HL-60 (cell line): ENCODE measurements at regions not wholly inside any gene's neighbourhood (a gene's known extent, or its start where the extent isn't known, plus 50 kb on each side); places are given as distances from the start of the nearest gene placed in this dataset.

Experiments
- CTCF ChIP-seq: IDR thresholded peaks from one replicate; pipeline ENCODE4 v1.5.1; 2011; ENCODE audit warnings: low read length, control low read depth, inconsistent platforms; ENCODE audit not compliant: insufficient read depth
- GABPA ChIP-seq: IDR thresholded peaks from 2 replicates; pipeline ENCODE4 v1.6.1; 2012; ENCODE audit warnings: low read depth
- POLR2AphosphoS5 ChIP-seq: IDR thresholded peaks from 2 replicates; pipeline ENCODE4 v1.6.1; 2012; ENCODE audit warnings: low read depth
- REST ChIP-seq: IDR thresholded peaks from 2 replicates; pipeline ENCODE4 v1.6.1; 2012; ENCODE audit warnings: low read depth; ENCODE audit not compliant: insufficient replicate concordance
- SPI1 ChIP-seq: IDR thresholded peaks from 2 replicates; pipeline ENCODE4 v1.6.1; 2012; ENCODE audit warnings: low read depth, mild to moderate bottlenecking, borderline replicate concordance

GRCh38 chr5:60490597-60491166, 209.3 kb downstream of the DEPDC1B start:
- no peak for TF ChIP-seq CTCF
- TF ChIP-seq REST: no peak
- no peak for TF ChIP-seq POLR2AphosphoS5
- TF ChIP-seq SPI1: no peak
- no peak for TF ChIP-seq GABPA
